Cerebellar nuclear complex (tissue), 1 donor: ENCODE measurements at regions not wholly inside any gene's neighbourhood (a gene's known extent, or its start where the extent isn't known, plus 50 kb on each side); places are given as distances from the start of the nearest gene placed in this dataset.
"Not testable (repeated sequence)": the region's sequence is repeated elsewhere in the genome, so short reads cannot be mapped to it uniquely, and the experiment has no call there.

Experiments used
- DNase-seq, 2 experiments: peaks; one replicate each; lab custom pipeline; 2025; lab: John Stamatoyannopoulos, UW

DNA sequence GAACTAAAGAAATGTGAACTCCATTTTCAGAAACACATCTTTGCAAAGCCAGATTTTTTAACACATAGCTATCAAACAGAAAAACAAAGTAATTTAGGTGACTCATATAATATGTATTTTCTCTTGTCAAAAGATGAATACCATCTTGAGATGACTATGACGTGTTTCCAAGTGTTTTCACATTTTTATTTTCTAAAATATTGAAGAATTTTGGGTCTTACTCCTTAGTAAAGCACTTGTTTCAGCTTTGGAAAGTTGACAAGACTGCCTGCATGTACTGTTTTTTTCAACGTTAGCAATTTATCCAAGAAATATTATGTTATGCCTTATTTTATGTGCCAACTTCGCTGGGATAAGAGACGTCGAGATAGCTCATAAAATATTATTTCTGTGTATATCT is 733.9 kb upstream of the EPHA5 start:
- no peak for DNase-seq

- DNase-seq: no peak
These were observed 706.6 kb upstream of the EPHA5 start for GRCh38 chr4:66376921-66377320.

GRCh38 chr4:66376396-66376795 is 706.1 kb upstream of the EPHA5 start:
- no peak for DNase-seq

DNA sequence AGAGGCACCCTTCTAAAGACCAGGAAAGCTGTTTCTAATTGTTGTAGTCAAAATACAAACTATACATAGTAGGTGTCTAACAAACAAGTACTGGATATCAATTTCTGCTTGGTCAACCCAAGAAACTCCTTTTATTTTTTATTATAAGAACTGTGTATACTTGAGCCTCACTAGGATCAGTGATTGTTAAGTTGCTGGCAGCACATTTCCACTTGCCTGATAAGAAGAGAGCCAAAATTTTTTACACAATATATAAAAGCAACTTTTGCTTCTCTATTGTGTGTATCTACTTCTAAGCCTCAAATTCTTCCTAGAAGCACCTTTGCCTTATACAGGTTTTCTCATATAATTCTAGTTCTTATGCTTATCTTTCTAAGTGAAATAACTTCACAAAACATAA is 703.0 kb upstream of the EPHA5 start:
- no peak for DNase-seq

DNA sequence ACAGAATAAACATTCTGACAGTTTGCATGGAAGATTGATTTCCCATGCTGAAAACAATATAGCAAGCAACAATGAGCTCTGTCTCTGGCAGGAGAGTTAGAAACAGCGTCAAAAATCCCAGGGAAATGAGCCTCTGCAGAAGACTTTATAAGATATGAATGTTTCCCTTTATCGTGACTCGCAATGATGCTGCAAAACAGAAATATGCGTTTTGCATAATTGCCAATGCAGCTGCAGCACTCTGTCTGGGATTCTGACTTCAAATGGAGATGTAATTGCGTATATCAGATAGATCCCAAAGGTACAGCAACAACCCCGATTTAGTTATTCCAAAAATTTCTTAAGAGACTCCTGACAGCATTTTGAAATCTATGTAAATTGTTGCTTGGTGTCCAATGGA is 702.4 kb upstream of the EPHA5 start:
- DNase-seq: no peak

DNA sequence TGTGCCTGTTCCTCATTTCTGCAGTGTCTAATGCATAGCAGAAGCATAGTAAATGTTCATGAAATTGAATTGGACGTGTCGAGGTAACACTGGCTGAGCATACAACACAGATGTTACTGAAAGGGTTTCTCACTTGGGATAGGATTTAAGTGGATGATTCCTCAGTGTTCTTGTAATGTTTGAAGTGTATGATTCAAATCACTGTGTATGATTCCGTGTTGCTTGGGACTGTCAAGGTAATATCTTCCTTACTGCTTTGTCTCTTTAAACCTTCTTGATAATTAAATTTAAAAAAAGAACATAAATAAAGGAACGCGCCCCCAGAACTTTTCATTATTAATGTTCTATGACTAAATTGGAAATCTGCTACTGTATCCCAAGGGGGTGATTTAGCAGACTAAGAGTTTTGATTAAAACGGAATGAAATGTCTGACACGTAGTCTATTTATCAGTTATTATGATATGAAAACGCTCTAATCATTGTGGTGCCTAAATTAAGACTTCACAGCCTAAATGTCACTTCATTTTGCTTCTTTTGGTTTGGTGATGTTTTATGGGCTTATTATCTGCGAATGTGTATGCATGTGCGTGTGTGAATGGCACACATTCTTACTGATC is 696.9 kb upstream of the EPHA5 start:
- no peak for DNase-seq

DNA sequence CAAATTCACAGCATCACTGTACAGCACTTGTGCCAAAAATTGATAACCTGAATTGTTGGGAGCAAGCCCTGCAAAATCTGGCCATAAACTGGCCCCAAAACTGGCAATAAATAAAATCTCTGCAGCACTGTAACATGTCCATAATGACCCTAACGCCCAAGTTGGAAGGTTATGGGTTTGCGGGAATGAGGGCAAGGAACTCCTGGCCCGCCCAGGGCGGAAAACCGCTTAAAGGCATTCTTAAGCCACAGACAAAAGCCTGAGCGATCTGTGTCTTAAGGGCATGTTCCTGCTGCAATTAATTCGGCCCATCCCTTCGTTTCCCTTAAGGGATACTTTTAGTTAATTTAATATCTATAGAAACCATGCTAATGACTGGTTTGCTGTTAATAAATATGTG is 690.1 kb upstream of the EPHA5 start:
- not testable (repeated sequence) for DNase-seq

GRCh38 chr4:66357316-66357715 is 687.0 kb upstream of the EPHA5 start:
- DNase-seq: no peak

- DNase-seq: no peak
These were observed 685.0 kb upstream of the EPHA5 start for GRCh38 chr4:66355328-66355727.

DNA sequence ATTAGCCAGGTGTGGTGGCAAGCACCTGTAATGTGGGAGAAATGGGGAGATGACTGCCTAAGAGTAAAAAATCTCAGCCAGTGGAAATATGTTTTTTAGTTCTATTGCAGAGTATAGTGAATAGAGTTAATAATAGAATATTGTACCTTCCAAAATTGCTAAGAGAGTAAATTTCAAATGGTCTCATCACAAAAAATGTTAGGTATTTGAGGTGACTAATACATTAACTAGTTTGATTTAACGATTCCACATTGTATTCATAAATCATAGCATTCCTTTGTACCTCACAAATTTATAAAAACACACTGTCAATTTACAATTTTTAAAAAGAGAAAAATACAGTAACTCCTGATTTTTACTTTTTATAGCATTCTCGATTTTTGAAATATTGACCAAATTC is 681.5 kb upstream of the EPHA5 start:
- DNase-seq: no peak

DNA sequence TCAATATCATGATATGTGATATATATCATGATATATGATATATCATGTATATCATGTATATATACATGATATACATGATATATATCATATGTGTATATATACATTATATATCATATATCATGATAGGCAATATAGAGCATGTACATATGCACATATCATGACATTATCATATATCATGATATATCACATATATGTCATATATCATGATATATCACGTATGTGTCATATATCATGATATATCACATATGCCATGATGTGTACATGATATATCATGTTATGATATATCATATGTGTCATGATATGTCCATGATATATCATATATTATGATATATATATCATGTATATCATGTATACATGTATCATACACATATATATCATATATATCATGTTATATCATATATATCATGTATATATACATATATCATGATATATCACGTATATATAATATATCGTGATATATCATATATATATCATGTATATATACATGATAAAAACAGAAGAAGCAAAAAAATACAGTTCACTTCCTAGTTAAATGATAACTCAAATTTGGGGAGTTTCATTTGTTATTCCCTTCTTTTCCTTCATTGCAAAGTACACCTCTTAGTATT is 670.1 kb upstream of the EPHA5 start:
- no peak for DNase-seq

GRCh38 chr4:66339007-66339406 is 668.7 kb upstream of the EPHA5 start:
- no peak for DNase-seq

DNA sequence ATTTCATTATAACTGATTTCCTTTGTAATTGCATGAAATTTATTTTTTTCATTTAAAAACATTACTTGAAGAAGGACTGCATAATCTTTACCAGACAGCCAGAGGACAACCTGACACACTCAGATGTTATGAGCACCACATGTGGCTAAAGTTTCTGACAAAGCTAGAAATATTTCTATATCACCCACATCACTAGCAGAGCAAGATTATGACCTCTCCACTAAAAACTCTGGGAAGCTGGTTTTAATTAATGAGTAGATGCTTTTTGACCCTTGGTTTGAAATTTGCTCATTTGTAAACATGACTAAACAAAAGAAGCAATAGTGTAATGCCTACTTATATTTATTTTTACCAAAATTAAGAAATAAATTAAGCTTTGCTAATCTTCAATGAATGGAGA is 661.5 kb upstream of the EPHA5 start:
- DNase-seq: no peak

DNA sequence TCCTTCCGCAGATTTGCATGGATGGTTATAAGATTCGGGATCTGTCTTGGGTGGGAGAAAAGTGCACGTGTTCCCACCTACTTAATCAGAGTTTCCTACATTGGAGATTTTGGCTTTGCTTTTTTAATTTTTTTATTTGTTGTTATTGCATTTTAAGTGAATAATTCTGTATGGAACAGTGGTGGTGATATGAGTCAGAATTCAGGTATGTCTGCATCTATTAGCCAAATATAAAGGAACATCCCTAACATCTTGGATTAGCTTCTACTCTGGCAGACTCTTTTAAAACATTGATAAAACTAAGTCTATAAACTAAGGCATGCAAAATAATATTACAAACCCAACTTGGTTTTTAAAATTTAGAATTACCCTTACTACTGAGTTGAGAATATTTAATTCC is 659.8 kb upstream of the EPHA5 start:
- DNase-seq: no peak

- DNase-seq: no peak
These were observed 658.7 kb upstream of the EPHA5 start for GRCh38 chr4:66328803-66329574.

GRCh38 chr4:66307641-66308438 is 637.6 kb upstream of the EPHA5 start:
- DNase-seq: no peak

DNA sequence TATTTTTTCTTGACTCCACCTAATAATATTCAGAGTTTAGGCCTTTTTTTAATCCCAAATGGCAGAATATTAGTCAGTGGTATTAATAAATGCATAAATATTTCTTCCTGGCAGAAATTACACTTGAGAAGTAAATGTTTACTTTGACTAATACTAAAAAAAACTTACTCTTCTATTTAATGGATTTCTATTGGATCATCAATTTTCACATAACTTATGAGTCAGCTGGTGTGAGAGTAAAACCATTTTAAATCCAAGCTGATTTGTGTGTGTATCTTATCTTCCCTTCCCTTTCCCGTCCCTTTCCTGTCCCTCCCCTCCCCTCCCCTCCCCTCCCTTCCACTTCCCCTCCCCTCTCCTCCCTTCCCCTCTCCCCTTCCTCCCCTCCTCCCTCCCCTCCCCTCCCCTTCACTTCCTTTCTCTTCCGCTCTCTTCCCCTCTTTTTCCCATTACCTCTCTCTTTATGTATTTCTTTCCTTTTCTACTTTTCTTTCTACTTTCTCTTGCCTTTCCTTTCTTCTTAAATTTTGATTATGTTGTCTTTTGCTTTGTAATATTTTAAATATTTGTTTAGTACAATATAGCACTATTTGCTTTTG is 630.1 kb upstream of the EPHA5 start:
- no peak for DNase-seq

GRCh38 chr4:66298569-66298968 is 628.3 kb upstream of the EPHA5 start:
- no peak for DNase-seq

- DNase-seq: no peak
These were observed 627.4 kb upstream of the EPHA5 start for GRCh38 chr4:66297703-66298102.

- DNase-seq: no peak
These were observed 624.3 kb upstream of the EPHA5 start for GRCh38 chr4:66294638-66295037.

- DNase-seq: no peak
These were observed 614.7 kb upstream of the EPHA5 start for GRCh38 chr4:66284991-66285451.

GRCh38 chr4:66279084-66279483 is 608.8 kb upstream of the EPHA5 start:
- DNase-seq: no peak
